ENCODE measurements at regions not wholly inside any gene's neighbourhood (a gene's known extent, or its start where the extent isn't known, plus 50 kb on each side); places are given as distances from the start of the nearest gene placed in this dataset.
A peak's percentile ranks its signal among the peaks of the same experiment; 100 is the strongest.

- DNase-seq: no peak
These were observed 291.0 kb upstream of the DOK6 start for GRCh38 chr18:69109686-69110085.

- no peak for DNase-seq
These were observed 279.9 kb upstream of the DOK6 start for GRCh38 chr18:69120833-69121232.

- no peak for DNase-seq
These were observed 277.3 kb upstream of the DOK6 start for GRCh38 chr18:69123421-69123820.

- DNase-seq: no peak
These were observed 272.7 kb upstream of the DOK6 start for GRCh38 chr18:69127873-69128500.

GRCh38 chr18:69128566-69128965 lies 272.1 kb upstream of the DOK6 start:
- DNase-seq: no peak

GRCh38 chr18:69128978-69129377 lies 271.7 kb upstream of the DOK6 start:
- no peak for DNase-seq

- no peak for DNase-seq
These were observed 262.6 kb upstream of the DOK6 start for GRCh38 chr18:69138088-69138487.

- no peak for DNase-seq
These were observed 257.6 kb upstream of the DOK6 start for GRCh38 chr18:69143084-69143483.

- no peak for DNase-seq
These were observed 248.3 kb upstream of the DOK6 start for GRCh38 chr18:69152436-69152835.

- no peak for DNase-seq
These were observed 242.8 kb upstream of the DOK6 start for GRCh38 chr18:69157906-69158305.

GRCh38 chr18:69158944-69159343 lies 241.7 kb upstream of the DOK6 start:
- DNase-seq: no peak

GRCh38 chr18:69161383-69162028 lies 239.2 kb upstream of the DOK6 start:
- DNase-seq: no peak

GRCh38 chr18:69162649-69163048 lies 238.0 kb upstream of the DOK6 start:
- no peak for DNase-seq

GRCh38 chr18:69172046-69172445 lies 228.6 kb upstream of the DOK6 start:
- no peak for DNase-seq

GRCh38 chr18:69175681-69176080 lies 225.0 kb upstream of the DOK6 start:
- DNase-seq: no peak

GRCh38 chr18:69176741-69177140 lies 223.9 kb upstream of the DOK6 start:
- no peak for DNase-seq

- no peak for DNase-seq
These were observed 223.0 kb upstream of the DOK6 start for GRCh38 chr18:69177702-69178101.

GRCh38 chr18:69186162-69186561 lies 214.5 kb upstream of the DOK6 start:
- no peak for DNase-seq

- DNase-seq: no peak
These were observed 204.4 kb upstream of the DOK6 start for GRCh38 chr18:69196336-69196735.

GRCh38 chr18:69205925-69206324 lies 194.8 kb upstream of the DOK6 start:
- DNase-seq: no peak

- no peak for DNase-seq
These were observed 192.1 kb upstream of the DOK6 start for GRCh38 chr18:69208545-69208944.

GRCh38 chr18:69209761-69210160 lies 190.9 kb upstream of the DOK6 start:
- no peak for DNase-seq

GRCh38 chr18:69213842-69214241 lies 186.8 kb upstream of the DOK6 start:
- no peak for DNase-seq

- DNase-seq: peak; percentile 50
These were observed 185.5 kb upstream of the DOK6 start for GRCh38 chr18:69215161-69215560.

GRCh38 chr18:69216321-69216720 lies 184.4 kb upstream of the DOK6 start:
- DNase-seq: peak; percentile 35
